ENCODE measurements at regions not wholly inside any gene's neighbourhood (a gene's known extent, or its start where the extent isn't known, plus 50 kb on each side); places are given as distances from the start of the nearest gene placed in this dataset.

DNA sequence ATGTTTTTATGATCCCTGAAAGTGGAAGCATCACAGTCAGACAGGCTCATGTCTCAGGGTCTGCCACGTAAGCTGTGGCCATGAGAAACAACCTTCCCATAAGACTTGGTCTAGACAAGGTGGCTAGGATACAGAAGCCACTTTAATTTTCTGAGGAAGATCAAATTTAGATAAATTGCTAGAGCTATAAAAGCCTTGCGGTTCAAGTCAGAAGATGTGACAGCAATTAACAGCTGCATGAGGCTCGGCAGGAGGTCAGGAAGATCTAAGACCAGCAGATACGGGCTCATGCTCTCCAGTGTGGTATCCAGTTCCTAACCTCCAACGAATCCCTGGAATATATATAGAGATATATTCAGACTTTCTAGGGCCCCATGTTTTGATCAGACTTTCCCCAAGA is 577.1 kb downstream of the PLPP3 start:
- CTCF ChIA-PET: interaction anchor here (0.9 to 1.7 kb wide), 4 partner anchors 9 to 14 kb away, joined by 3 to 4 read pairs (median 4); no protein-coding TSS in a partner anchor
- TF ChIP-seq, protein P1, sequence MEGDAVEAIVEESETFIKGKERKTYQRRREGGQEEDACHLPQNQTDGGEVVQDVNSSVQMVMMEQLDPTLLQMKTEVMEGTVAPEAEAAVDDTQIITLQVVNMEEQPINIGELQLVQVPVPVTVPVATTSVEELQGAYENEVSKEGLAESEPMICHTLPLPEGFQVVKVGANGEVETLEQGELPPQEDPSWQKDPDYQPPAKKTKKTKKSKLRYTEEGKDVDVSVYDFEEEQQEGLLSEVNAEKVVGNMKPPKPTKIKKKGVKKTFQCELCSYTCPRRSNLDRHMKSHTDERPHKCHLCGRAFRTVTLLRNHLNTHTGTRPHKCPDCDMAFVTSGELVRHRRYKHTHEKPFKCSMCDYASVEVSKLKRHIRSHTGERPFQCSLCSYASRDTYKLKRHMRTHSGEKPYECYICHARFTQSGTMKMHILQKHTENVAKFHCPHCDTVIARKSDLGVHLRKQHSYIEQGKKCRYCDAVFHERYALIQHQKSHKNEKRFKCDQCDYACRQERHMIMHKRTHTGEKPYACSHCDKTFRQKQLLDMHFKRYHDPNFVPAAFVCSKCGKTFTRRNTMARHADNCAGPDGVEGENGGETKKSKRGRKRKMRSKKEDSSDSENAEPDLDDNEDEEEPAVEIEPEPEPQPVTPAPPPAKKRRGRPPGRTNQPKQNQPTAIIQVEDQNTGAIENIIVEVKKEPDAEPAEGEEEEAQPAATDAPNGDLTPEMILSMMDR (IDR thresholded peaks at IDR 0.05; ENCODE audit: control extremely low read depth, extremely low read depth, low read depth, missing control alignments): no peak
- POLR2A ChIA-PET: no interaction called here
- no peak for DNase-seq (ENCODE audit: extremely low spot score)

DNA sequence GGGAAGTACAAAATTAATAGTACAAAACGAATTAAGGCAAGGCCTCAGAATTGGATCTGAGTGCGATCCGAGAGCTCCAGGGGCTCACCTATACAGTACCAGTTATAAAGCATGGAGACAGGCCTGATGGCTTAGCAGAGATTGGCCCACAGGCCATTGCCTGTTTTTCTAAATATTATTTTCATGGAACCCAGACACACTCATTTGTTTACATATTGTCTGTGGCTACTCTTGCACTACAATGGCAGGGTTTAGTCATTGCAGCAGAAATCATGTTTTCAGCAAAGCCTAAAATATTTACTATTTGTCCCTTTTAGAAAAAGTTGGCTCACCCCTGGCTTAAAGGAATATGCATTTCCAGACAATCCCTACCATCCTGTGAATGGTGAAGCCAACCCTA is 578.9 kb downstream of the PLPP3 start:
- DNase-seq (ENCODE audit: extremely low spot score): no peak
- POLR2A ChIA-PET: no interaction called here
- TF ChIP-seq, protein P1 (IDR thresholded peaks at IDR 0.05; ENCODE audit: control extremely low read depth, extremely low read depth, low read depth, missing control alignments): no peak
- CTCF ChIA-PET: no interaction called here

DNA sequence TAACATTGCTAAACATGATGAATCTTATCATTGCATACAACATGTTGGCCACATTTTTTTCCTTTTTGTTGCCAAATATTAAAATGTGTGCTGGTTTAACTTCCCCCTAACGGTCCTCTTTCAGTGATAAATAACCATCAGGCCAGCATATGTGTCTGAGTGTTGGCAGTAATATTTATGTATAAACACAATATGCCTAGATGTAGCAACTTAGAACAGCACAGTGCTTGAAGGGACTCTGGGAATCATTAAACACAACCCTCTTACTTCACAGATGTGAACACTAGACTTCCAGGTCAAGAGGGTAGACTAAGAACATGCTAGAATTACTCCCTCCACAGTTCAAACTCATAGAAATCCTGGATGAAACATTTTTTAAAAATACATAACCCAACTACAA is 581.8 kb downstream of the PLPP3 start:
- no peak for DNase-seq (ENCODE audit: extremely low spot score)
- TF ChIP-seq, protein P1 (IDR thresholded peaks at IDR 0.05; ENCODE audit: control extremely low read depth, extremely low read depth, low read depth, missing control alignments): no peak
- CTCF ChIA-PET: no interaction called here
- POLR2A ChIA-PET: no interaction called here

DNA sequence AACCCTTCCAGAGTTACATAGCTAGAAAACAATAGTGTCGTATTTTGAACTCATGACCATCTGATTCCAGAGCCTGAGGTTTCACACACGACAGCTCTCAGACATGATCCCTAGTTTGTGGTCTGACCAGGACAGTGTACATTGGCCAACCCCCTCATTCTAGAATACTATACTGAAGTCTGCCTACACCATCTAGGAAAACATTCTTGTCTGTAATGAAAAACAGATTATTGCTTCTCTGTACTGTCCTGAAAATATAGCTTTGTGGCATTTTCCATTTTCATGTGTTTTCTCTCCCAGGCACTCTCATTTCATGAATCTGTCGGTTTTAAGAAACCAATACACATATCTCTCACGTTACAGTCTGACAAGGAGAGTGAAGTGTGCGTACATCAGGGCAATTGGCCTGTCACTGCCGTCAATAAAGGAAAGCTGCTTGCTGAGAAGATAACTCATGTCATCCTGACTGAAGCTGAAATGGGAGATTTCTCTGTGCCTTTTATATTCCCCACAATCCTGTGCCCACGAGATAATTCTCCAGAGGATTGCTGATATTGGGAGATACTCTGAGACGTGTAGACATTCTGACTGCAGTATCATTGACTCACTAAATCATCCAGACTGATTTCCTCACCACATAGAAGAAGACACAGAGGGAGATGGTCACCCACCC is 585.6 kb downstream of the PLPP3 start:
- CTCF ChIA-PET: interaction anchor here (0.9 kb wide), 1 partner anchor 10 kb away, joined by 5 read pairs; no protein-coding TSS in a partner anchor
- TF ChIP-seq, protein P1 (IDR thresholded peaks at IDR 0.05; ENCODE audit: control extremely low read depth, extremely low read depth, low read depth, missing control alignments): no peak
- DNase-seq (ENCODE audit: extremely low spot score): no peak
- POLR2A ChIA-PET: no interaction called here

DNA sequence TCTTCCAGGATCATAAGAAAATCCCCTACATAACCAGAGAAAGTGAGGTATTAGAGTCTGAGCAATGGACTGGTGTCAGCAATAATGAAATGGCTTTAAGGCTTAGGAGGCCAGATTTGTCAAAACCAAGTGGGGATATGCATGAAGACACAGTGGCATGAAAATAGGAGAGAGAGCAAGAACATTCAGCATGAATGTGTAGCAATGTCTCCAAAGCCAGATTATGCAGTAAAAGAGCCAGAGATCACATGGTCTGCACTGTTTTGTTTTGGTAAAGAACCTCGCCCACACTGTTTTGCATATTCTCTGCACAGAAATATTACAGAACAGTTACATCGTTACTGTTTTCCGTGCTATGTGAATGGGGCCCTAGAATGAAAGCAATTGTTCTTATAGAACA is 589.4 kb downstream of the PLPP3 start:
- TF ChIP-seq, protein P1 (IDR thresholded peaks at IDR 0.05; ENCODE audit: control extremely low read depth, extremely low read depth, low read depth, missing control alignments): no peak
- no peak for DNase-seq (ENCODE audit: extremely low spot score)
- ChIA-PET CTCF (no interaction called here), POLR2A (no interaction called here)

DNA sequence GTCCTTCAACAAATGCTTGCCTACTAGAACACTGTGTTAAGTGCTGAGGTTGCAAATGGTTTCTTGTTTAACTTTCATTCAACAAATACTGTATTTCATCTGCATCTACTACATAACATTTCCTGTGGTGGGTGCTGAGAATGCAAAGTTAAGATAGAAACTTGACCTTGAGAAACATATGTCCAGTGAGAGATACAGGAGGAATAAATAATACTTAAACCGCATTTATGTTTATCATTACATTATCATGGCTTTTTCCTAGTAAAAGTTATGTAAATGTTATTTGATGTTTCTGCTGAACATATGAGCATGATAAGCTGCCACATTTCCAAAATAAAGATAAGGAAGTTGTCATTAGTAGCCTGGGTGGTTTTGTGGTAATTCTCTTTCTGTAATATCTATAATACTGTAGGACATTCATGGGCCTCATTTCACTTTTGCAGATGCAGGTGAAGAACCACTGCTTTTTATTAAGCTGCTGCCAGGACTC is 590.4 kb downstream of the PLPP3 start:
- DNase-seq (ENCODE audit: extremely low spot score): no peak
- ChIA-PET CTCF (no interaction called here), POLR2A (no interaction called here)
- TF ChIP-seq, protein P1 (IDR thresholded peaks at IDR 0.05; ENCODE audit: control extremely low read depth, extremely low read depth, low read depth, missing control alignments): no peak

Data from GM10248 (cell line).